ENCODE measurements at regions not wholly inside any gene's neighbourhood (a gene's known extent, or its start where the extent isn't known, plus 50 kb on each side); places are given as distances from the start of the nearest gene placed in this dataset.

GRCh38 chr3:118412503-118412902, 622.1 kb downstream of the IGSF11 start:
- DNase-seq: no peak

GRCh38 chr3:118425272-118425837, 609.3 kb downstream of the IGSF11 start:
- DNase-seq: no peak

GRCh38 chr3:118433825-118434224, 600.8 kb downstream of the IGSF11 start:
- DNase-seq: no peak

- no peak for DNase-seq
These were observed 598.7 kb downstream of the IGSF11 start for GRCh38 chr3:118435851-118436350.

DNA sequence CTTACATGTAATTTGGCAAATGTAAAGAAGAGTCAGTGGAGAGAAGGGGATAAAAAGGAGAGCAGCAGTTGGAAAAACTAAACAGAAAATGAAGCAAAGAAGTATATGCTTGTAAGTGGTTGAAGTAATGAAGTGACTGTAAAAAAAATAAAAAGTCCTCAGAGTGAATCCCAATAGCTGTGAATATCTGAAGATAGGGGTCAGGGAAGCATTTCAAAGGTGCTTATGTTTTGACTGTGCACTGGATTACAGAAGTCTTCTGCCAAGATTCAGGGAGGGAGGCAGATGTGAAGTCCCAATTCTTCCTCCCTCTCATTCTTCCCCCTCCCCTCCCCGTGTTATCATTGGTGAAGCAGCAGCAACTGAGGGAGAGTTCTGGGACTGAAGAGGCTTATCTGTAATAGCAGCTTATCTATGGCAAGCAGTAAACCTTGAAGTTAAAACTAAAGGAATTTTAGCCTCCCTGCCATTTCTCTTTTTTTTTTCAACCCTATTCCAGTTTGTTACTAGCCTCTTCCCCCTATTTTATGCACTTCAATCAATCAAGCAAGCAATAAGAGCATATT, 597.9 kb downstream of the IGSF11 start:
- no peak for DNase-seq

DNA sequence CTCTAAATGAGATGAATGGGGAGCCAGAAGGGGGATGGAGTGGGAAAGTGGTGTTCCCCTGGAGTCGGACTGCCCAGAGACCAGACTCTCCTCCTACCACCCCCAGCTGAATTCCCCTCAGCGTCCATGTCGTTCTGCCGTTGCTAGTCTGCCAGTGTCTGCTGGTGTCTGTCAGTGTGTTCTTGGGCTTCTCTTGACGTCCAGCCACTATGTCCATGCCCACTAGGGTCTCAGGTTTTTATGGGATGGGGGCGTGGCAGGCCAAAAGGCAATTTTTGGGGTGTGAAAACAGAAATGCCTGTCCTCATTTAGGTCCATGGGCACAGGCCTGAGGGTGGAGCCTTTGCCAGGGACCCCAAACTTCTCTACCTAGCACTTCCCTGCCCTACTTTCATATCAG, 589.6 kb downstream of the IGSF11 start:
- DNase-seq: no peak

- no peak for DNase-seq
These were observed 587.3 kb downstream of the IGSF11 start for GRCh38 chr3:118447339-118447738.

DNA sequence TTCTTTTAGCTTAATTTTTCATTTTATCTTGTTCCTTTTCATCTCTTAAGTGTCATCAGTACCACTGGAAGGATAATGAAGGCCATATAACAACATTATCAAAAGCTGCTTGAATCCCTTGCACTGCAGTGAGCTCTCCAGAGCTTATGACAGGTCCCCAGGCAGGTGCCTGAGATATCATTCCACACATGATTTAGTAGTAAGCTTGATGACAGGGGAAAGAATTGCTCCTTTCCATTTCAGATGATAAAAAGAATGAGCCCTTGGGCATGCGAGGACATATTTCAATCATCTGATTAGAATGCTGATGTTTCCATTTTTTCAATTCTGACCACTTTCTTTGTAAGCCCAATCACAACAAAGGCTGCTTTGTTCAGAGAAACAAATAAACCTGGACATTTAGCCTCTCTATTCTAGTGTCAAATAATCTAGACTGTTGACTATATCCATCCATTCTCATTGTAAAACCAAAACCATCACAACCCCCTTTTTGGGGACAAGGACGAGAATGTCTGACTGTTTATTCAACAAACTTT, 567.8 kb downstream of the IGSF11 start:
- no peak for DNase-seq

DNA sequence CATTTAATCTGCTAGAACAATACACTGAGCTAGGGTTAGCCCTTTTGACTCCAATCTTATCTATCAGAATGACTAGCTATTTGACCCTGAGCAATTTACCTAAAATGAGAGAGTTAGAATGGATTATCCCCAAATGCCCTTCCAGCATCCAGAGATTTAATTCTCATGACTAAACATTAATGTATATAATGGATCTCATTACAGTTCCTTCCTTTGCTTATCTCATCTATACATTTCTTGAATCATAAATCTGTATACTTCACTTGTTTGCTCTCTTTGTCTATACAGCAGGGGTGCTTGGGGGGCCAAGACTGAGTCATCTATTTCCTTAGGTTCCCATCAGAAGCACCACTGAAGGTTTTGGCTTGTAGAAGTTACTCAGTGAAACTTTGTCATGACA, 565.8 kb downstream of the IGSF11 start:
- DNase-seq: no peak

GRCh38 chr3:118472586-118472985, 562.1 kb downstream of the IGSF11 start:
- DNase-seq: no peak

DNA sequence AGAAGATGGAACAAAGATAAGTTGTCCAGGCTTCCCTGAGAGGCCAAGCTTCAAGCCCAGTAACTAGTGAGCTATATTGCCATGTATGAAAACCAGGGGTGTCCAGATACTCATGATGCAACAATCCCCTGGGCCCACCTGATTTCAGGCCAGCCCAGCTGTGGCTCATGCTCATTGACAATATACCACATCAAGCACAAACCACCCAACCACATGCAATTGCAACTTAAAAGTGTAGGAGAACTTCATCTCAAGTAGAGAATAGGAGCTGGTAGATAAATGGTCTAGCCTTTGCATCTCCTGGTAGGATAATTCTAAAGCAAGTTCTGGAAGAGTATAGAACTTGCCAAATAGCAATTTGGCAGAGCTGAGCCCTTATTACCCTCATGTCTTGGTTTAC, 561.3 kb downstream of the IGSF11 start:
- DNase-seq: no peak

DNA sequence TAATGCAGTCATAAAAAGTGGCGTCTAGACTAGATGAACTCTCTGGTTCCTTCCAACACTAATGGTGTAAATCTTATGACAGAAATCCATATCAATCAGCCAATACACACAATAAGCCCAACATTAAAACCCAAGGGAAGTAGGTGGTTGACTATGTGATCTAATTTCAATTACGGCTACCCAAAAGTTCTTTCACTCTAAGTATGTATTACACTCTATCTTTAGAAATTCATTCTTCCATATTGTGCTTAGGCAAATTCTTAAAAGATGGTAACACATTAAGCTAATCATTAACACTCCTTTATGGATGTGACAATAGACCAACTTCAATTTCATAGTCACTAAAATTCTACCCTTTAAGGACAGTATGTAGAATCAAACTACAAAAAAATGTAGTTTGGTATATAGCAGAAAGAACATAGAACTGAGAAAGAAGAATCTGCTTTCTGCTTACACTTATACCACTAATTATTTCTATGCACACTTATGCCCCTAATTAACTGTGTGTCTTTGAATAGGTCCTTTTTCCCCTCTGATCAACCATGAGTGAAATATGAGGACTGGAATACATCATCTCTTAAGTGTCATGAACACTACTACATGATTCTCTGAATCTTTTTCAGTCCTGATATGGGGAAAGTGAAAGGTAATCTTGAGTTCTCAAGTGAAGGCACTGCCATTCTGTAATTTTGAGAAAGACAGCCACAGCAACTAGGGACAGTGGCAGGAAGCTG, 557.6 kb downstream of the IGSF11 start:
- DNase-seq: no peak

GRCh38 chr3:118477768-118478167, 556.9 kb downstream of the IGSF11 start:
- no peak for DNase-seq

DNA sequence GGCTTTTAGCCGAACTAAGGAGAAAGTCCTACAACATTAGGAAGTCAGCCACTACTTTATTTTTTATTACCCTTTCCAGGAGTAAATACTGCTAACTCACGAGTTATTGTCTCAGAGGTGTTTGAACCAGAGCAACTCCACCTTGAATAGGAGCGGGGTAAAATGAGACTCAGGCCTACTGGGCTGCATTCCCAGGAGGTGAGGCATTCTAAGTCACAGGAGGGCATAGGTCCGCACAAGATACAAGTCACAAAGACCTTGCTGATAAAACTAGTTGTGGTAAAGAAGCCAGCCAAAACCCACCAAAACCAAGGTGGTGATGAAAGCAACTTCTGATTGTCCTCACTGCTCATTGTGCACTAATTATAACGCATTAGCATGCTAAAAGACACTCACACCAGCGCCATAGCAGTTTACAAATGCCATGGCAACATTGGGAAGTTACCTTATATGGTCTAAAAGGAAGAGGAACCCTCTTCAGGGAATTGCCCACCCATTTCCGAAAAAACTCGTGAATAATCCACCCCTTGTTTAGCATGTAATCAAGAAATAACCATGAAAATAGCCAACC, 555.9 kb downstream of the IGSF11 start:
- DNase-seq: no peak

GRCh38 chr3:118479376-118479775, 555.3 kb downstream of the IGSF11 start:
- DNase-seq: no peak

DNA sequence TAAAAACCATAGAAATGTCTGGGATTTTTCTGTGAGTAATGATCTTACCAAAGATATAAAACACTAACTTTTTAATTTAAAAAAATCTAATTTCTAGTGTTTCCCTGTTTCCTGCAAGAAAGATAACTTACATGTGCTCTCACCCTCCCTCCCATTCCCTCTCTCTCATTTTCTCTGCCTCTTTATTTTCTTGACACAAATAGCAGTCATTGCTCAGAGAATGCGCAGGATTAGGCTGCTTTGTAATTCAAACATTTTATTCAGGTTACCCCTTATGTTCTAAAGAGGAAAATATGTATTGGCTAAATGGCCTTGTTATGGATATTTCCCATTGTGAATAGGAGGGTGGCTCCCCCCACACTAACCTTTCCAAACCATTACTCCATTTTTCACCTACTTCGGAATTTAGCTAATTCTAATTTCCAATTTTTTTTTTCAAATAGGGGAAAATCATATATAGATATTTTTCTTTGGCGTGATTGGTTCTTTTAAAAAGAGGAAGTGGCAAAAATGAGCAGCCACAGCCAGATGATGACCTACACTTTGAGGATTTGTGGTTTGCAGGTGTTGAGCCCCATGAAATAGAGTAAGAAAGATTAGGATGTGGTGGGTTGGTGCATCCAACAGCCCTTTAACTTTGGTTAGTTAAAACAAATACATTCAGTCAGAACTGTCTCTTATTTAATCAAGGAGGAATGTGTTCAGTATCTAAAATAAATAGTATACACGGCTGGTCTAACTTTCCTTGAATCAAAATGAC, 554.4 kb downstream of the IGSF11 start:
- no peak for DNase-seq

- DNase-seq: no peak
These were observed 549.0 kb downstream of the IGSF11 start for GRCh38 chr3:118485693-118486092.

DNA sequence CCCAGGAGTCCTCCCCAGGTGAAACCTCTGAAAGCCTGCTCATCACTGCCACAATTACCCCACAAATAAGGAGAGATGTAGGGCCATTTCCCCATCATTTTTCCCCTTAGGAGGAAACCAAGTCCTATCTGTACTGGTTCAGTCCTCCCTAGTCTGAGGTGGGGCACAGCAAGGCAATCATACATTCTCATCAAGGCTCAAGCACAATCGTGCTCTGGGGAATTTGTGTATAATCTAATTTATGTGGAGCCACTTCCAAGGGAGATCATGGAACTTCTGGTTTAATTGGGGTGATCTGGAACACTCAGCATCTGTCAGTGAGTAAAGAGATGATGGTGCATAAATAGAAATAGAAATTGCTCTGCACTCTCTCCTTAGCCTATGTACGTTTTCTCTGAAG, 546.9 kb downstream of the IGSF11 start:
- no peak for DNase-seq

DNA sequence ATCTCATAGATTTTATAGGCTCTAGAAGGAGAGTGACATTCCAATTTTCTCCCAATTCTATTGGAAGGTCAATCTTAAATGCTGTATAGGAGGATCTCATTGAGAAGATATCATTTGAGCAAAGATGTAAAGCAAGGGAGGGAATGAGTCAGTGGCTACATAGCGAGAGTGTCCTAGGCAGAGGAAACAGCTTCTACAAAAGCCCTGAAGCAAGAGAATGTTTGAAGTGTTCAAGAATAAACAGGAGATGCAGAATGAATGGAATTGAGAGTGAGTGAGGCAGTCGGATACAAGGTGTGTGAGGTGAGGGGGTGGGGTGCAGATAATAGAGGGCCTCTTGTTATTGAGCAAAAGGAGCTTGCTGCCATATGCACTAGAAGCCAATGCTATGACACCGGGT, 545.9 kb downstream of the IGSF11 start:
- no peak for DNase-seq

DNA sequence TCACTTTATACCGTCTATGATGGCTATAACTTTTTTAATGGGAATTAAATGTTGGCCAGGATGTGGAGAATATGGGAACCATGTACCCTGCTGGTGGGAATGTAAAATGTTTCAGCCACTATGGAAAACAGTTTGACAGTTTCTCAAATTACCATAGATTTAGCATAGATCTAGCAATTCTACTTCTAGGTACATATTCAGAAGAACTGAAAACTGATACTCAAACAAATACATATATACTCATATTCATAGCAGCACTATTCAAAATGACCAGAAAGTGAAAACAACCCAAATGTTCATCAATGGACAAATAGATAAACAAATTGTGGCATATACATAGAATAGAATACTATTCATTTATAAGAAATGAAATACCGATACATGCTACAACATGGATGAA, 539.4 kb downstream of the IGSF11 start:
- DNase-seq: no peak

GRCh38 chr3:118497274-118497673, 537.4 kb downstream of the IGSF11 start:
- DNase-seq: no peak

DNA sequence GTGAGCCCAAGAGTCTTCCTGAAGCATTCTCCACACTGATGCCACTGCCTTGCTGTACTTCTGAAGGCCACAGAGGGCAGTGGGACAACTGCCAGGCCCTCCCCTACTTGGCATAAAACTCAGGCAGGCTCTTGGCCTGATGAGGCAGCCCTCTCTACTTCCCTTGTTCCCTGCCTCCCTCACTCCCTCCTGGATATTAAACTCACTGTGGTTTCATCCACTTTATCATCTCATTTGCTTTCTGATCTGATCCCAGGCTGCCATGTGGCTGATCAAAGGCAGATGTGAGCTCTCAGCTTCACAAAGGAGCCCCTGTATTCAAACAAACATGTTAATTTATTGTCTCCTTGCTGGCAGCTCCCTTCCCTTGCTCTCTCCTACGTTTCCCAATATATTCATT, 533.5 kb downstream of the IGSF11 start:
- no peak for DNase-seq

GRCh38 chr3:118504906-118505305, 529.7 kb downstream of the IGSF11 start:
- no peak for DNase-seq
